Sigmoid colon (tissue), 4 donors: ENCODE measurements at regions not wholly inside any gene's neighbourhood (a gene's known extent, or its start where the extent isn't known, plus 50 kb on each side); places are given as distances from the start of the nearest gene placed in this dataset.

ENCODE experiments used
- CTCF ChIP-seq, 4 experiments: fragments of 450-650 bp in 3 of 4; fragments of 200-600 bp in 1 of 4; IDR thresholded peaks; one replicate each; pipeline ENCODE4 v1.5.1; 2016 to 2019; ENCODE audit warnings: antibody characterized with exemption in 4 of 4, mild to moderate bottlenecking in 3 of 4, moderate library complexity in 2 of 4
- EP300 ChIP-seq, 4 donors: sonication (generic); formaldehyde crosslinking; IDR thresholded peaks; one replicate each; pipeline ENCODE4 v1.6.1; 2017; ENCODE audit warnings: antibody characterized with exemption in 4 of 4
- POLR2A ChIP-seq, 2 donors: fragments of 450-650 bp; IDR thresholded peaks; one replicate each; pipeline ENCODE4 v1.6.1; 2016; ENCODE audit warnings: antibody characterized with exemption in 2 of 2, mild to moderate bottlenecking in 2 of 2, moderate library complexity in 2 of 2
- POLR2AphosphoS5 ChIP-seq, 4 donors: sonication (generic); formaldehyde crosslinking; IDR thresholded peaks; one replicate each; pipeline ENCODE4 v1.6.1; 2017; ENCODE audit warnings: antibody characterized with exemption in 4 of 4

- TF ChIP-seq CTCF (IDR thresholded peaks at IDR 0.05) (no peak), POLR2A (IDR thresholded peaks at IDR 0.05) (no peak), EP300 (IDR thresholded peaks at IDR 0.05) (no peak), POLR2AphosphoS5 (IDR thresholded peaks at IDR 0.05) (no peak)
These were observed 158.4 kb upstream of the DPT start for GRCh38 chr1:168887381-168887780.
